ENCODE measurements at regions not wholly inside any gene's neighbourhood (a gene's known extent, or its start where the extent isn't known, plus 50 kb on each side); places are given as distances from the start of the nearest gene placed in this dataset.

DNA sequence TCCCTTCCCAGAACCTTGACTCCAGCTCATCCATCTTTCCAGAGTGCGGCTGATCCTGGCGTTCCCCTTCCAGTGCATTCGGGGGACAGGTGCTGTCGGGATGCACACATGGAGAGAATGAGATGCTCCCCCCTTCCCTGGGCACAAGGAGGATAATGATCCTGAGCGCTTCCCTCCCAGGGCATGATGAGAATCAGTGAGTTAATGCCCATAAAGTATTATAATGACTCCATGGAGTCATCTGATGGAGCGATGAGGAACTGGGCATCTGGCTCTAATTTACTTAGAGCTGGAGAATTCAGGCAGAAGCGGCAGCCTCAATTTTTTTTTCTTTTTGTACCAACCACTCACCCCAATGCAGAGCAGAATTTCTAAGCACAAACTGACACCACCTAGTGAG lies 79.6 kb upstream of the SKOR2 start:
- Histone ChIP-seq H3K4me3 (no peak overlapping the region), H3K9me3 (ENCODE audit: insufficient read depth, low read depth) (no peaks in the 10 kb centered on the region), H3K4me2 (no peak overlapping the region), H3K4me1 (replicated peaks; ENCODE audit: insufficient read depth) (no peaks in the 10 kb centered on the region), H3K9me2 (ENCODE audit: insufficient read depth) (no peaks in the 10 kb centered on the region), H3K36me3 (ENCODE audit: low read depth) (no peaks in the 10 kb centered on the region), H3K79me2 (ENCODE audit: low read depth) (no peaks in the 10 kb centered on the region), H4K20me1 (ENCODE audit: insufficient read depth) (no peaks in the 10 kb centered on the region), H3K27ac (no peak overlapping the region), H2AFZ (no peak overlapping the region), H3F3A (ENCODE audit: insufficient read depth, low read depth) (no peaks in the 10 kb centered on the region), H3K27me3 (ENCODE audit: insufficient read depth, low read depth) (peaks cover 88% of the 10 kb centered on the region)
- DNase-seq, result no peak
- intact Hi-C loops (cut with micrococcal nuclease; ENCODE audit: unreplicated experiment), result no loop called here
- BruUV-seq (replicated peaks), result no TSS peak
- ChIA-PET CTCF (no interaction called here), POLR2A (ENCODE audit: unreplicated experiment) (no interaction called here)
- TF ChIP-seq EZH2 (IDR thresholded peaks at IDR 0.05; ENCODE audit: low read depth), result no peak
- TF ChIP-seq, protein P1, sequence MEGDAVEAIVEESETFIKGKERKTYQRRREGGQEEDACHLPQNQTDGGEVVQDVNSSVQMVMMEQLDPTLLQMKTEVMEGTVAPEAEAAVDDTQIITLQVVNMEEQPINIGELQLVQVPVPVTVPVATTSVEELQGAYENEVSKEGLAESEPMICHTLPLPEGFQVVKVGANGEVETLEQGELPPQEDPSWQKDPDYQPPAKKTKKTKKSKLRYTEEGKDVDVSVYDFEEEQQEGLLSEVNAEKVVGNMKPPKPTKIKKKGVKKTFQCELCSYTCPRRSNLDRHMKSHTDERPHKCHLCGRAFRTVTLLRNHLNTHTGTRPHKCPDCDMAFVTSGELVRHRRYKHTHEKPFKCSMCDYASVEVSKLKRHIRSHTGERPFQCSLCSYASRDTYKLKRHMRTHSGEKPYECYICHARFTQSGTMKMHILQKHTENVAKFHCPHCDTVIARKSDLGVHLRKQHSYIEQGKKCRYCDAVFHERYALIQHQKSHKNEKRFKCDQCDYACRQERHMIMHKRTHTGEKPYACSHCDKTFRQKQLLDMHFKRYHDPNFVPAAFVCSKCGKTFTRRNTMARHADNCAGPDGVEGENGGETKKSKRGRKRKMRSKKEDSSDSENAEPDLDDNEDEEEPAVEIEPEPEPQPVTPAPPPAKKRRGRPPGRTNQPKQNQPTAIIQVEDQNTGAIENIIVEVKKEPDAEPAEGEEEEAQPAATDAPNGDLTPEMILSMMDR (conservative IDR thresholded peaks at IDR 0.05), result no peak

DNA sequence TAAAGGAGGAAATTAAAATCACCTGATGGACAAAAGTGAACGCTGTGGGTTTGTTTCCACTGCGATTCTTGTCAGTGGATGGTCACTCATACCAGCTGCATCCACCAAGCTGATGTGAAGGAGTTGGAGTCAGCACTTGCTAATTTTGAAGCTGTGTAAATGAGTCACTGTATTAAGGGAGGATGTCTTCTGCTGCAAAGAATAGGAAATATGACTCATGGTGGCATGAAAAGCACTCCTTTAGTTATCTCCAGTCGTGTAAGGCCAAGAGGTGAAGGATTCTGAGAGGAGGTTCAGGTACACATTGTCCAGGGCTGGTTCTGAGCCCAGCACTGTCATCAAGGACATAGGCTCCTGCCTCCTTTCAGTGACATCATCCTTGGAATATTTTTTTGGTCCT lies 71.7 kb upstream of the SKOR2 start:
- no peak overlapping the region for H3K4me3 ChIP-seq
- no peaks in the 10 kb centered on the region for H3K79me2 ChIP-seq (ENCODE audit: low read depth)
- intact Hi-C loops (cut with micrococcal nuclease; ENCODE audit: unreplicated experiment), result no loop called here
- POLR2A ChIA-PET (ENCODE audit: unreplicated experiment), result no interaction called here
- DNase-seq, result no peak
- CTCF ChIA-PET, result no interaction called here
- no peak overlapping the region for H3K27ac ChIP-seq
- H3F3A ChIP-seq (ENCODE audit: insufficient read depth, low read depth), result no peaks in the 10 kb centered on the region
- H3K9me2 ChIP-seq (ENCODE audit: insufficient read depth), result no peaks in the 10 kb centered on the region
- H3K9me3 ChIP-seq (ENCODE audit: insufficient read depth, low read depth), result no peaks in the 10 kb centered on the region
- no peak overlapping the region for H3K4me2 ChIP-seq
- BruUV-seq (replicated peaks), result no TSS peak
- no peaks in the 10 kb centered on the region for H4K20me1 ChIP-seq (ENCODE audit: insufficient read depth)
- TF ChIP-seq, protein P1 (conservative IDR thresholded peaks at IDR 0.05), result no peak
- TF ChIP-seq EZH2 (IDR thresholded peaks at IDR 0.05; ENCODE audit: low read depth), result no peak
- peaks cover 32% of the 10 kb centered on the region for H3K27me3 ChIP-seq (ENCODE audit: insufficient read depth, low read depth)
- H3K4me1 ChIP-seq (replicated peaks; ENCODE audit: insufficient read depth), result no peaks in the 10 kb centered on the region
- no peaks in the 10 kb centered on the region for H3K36me3 ChIP-seq (ENCODE audit: low read depth)
- H2AFZ ChIP-seq, result no peak overlapping the region

DNA sequence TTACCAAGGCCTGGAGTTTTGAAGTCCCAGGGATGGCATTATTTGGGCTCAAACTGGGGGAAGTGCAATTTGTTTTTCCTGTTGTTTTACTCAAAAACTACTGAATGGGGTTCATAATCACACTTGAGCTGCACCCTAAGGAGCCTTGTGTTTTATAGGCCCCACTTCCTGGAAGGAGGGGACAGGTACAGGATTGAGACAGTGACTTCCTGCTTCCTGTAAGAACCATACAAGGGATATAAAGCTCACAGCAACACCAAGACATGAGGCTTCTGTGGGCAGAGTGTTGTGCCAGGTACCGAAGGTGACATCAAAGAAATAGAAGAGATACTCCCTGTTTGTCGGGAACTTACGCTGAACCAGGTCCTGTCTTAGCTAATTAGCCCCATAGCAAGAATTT lies 70.4 kb upstream of the SKOR2 start:
- Histone ChIP-seq H3K27ac (no peak overlapping the region), H3K4me3 (no peak overlapping the region), H2AFZ (no peak overlapping the region), H4K20me1 (ENCODE audit: insufficient read depth) (no peaks in the 10 kb centered on the region), H3K9me3 (ENCODE audit: insufficient read depth, low read depth) (no peaks in the 10 kb centered on the region), H3K36me3 (ENCODE audit: low read depth) (no peaks in the 10 kb centered on the region), H3K79me2 (ENCODE audit: low read depth) (no peaks in the 10 kb centered on the region), H3K4me2 (no peak overlapping the region), H3K4me1 (replicated peaks; ENCODE audit: insufficient read depth) (no peaks in the 10 kb centered on the region), H3K27me3 (ENCODE audit: insufficient read depth, low read depth) (peaks cover 26% of the 10 kb centered on the region; the same call in 1 of the 2 replicates), H3F3A (ENCODE audit: insufficient read depth, low read depth) (no peaks in the 10 kb centered on the region), H3K9me2 (ENCODE audit: insufficient read depth) (no peaks in the 10 kb centered on the region)
- BruUV-seq (replicated peaks), result no TSS peak
- DNase-seq, result no peak
- ChIA-PET CTCF (no interaction called here), POLR2A (ENCODE audit: unreplicated experiment) (no interaction called here)
- intact Hi-C loops (cut with micrococcal nuclease; ENCODE audit: unreplicated experiment), result no loop called here
- no peak for TF ChIP-seq EZH2 (IDR thresholded peaks at IDR 0.05; ENCODE audit: low read depth)
- TF ChIP-seq, protein P1 (conservative IDR thresholded peaks at IDR 0.05), result no peak
